ENCODE measurements at regions not wholly inside any gene's neighbourhood (a gene's known extent, or its start where the extent isn't known, plus 50 kb on each side); places are given as distances from the start of the nearest gene placed in this dataset.

GRCh38 chr2:424306-425171 lies 136.6 kb upstream of the ALKAL2 start:
- no peak for DNase-seq

- no peak for DNase-seq
Observed at GRCh38 chr2:423479-423878, 135.6 kb upstream of the ALKAL2 start.

GRCh38 chr2:422676-423435 lies 135.0 kb upstream of the ALKAL2 start:
- no peak for DNase-seq

GRCh38 chr2:421406-421805 lies 133.5 kb upstream of the ALKAL2 start:
- DNase-seq: no peak

- DNase-seq: no peak
Observed at GRCh38 chr2:419687-420317, 131.9 kb upstream of the ALKAL2 start.

- DNase-seq: no peak
Observed at GRCh38 chr2:417662-418061, 129.8 kb upstream of the ALKAL2 start.

- no peak for DNase-seq
Observed at GRCh38 chr2:417006-417405, 129.1 kb upstream of the ALKAL2 start.

- no peak for DNase-seq
Observed at GRCh38 chr2:415986-416610, 128.2 kb upstream of the ALKAL2 start.

GRCh38 chr2:409523-409922 lies 121.6 kb upstream of the ALKAL2 start:
- no peak for DNase-seq

GRCh38 chr2:407630-408029 lies 119.7 kb upstream of the ALKAL2 start:
- DNase-seq: no peak

GRCh38 chr2:406876-407275 lies 119.0 kb upstream of the ALKAL2 start:
- DNase-seq: no peak

GRCh38 chr2:406231-406630 lies 118.3 kb upstream of the ALKAL2 start:
- no peak for DNase-seq

GRCh38 chr2:404581-404980 lies 116.7 kb upstream of the ALKAL2 start:
- no peak for DNase-seq

GRCh38 chr2:403682-404081 lies 115.8 kb upstream of the ALKAL2 start:
- no peak for DNase-seq

- no peak for DNase-seq
Observed at GRCh38 chr2:402721-403120, 114.8 kb upstream of the ALKAL2 start.

- no peak for DNase-seq
Observed at GRCh38 chr2:402206-402605, 114.3 kb upstream of the ALKAL2 start.

GRCh38 chr2:401019-401679 lies 113.3 kb upstream of the ALKAL2 start:
- no peak for DNase-seq

- DNase-seq: no peak
Observed at GRCh38 chr2:397926-398325, 110.0 kb upstream of the ALKAL2 start.

GRCh38 chr2:397521-397920 lies 109.6 kb upstream of the ALKAL2 start:
- DNase-seq: no peak

GRCh38 chr2:396903-397302 lies 109.0 kb upstream of the ALKAL2 start:
- DNase-seq: no peak

GRCh38 chr2:395886-396285 lies 108.0 kb upstream of the ALKAL2 start:
- no peak for DNase-seq

Data from stimulated activated CD4-positive, alpha-beta T cell treated with anti-CD3 and anti-CD28 coated beads, Interleukin-2, amount 100 ng/mL, for 48 hours (primary cell).